A673 (cell line): ENCODE measurements at regions not wholly inside any gene's neighbourhood (a gene's known extent, or its start where the extent isn't known, plus 50 kb on each side); places are given as distances from the start of the nearest gene placed in this dataset.
"Not testable (repeated sequence)": the region's sequence is repeated elsewhere in the genome, so short reads cannot be mapped to it uniquely, and the experiment has no call there.

Source experiments
- BruUV-seq: library from RNA; stranded (reverse); fragments of 400-500 nt; replicated peaks from 2 replicates; lab custom pipeline; 2021; lab: Mats Ljungman, UMichigan
- CTCF ChIA-PET: fragments of 300-600 bp; sonication (Branson Sonifier 250); formaldehyde crosslinking; loops from one replicate; lab custom pipeline; 2022; ENCODE audit warnings: antibody characterized with exemption; lab: Charles Lee
- POLR2A ChIA-PET: fragments of 300-600 bp; sonication (Branson Sonifier 250); formaldehyde crosslinking; loops from one replicate; lab custom pipeline; 2022; ENCODE audit warnings: antibody characterized with exemption; ENCODE audit not compliant: low non-redundant PET; lab: Charles Lee
- DNase-seq: peaks from one replicate; pipeline ENCODE4 v3.0.0-alpha.2; 2015; ENCODE audit warnings: low spot score
- H3K27ac ChIP-seq: fragments of 200-600 bp; sonication (generic); 2 replicates; pipeline ENCODE4 v1.5.1; 2016; ENCODE audit warnings: mixed run types, low read depth, mild to moderate bottlenecking, mixed read lengths, antibody characterized with exemption, low read length; ENCODE audit not compliant: poor library complexity, severe bottlenecking
- H3K27me3 ChIP-seq: fragments of 200-600 bp; sonication (generic); replicated peaks from 2 replicates; pipeline ENCODE4 v1.6.1; 2017; ENCODE audit warnings: mixed run types, low read depth, mild to moderate bottlenecking, mixed read lengths, antibody characterized with exemption, low read length; ENCODE audit not compliant: insufficient read depth, poor library complexity
- H3K36me3 ChIP-seq: fragments of 200-600 bp; sonication (generic); 2 replicates; pipeline ENCODE4 v1.6.1; 2016; ENCODE audit warnings: mixed run types, mild to moderate bottlenecking, mixed read lengths, antibody characterized with exemption, low read length; ENCODE audit not compliant: insufficient read depth, poor library complexity, severe bottlenecking
- H3K4me1 ChIP-seq: fragments of 200-600 bp; sonication (generic); 2 replicates; pipeline ENCODE4 v1.6.1; 2017; ENCODE audit warnings: mixed run types, mild to moderate bottlenecking, mixed read lengths, antibody characterized with exemption, low read length; ENCODE audit not compliant: insufficient read depth, poor library complexity, severe bottlenecking
- H3K4me3 ChIP-seq: fragments of 200-600 bp; sonication (generic); 2 replicates; pipeline ENCODE4 v1.5.1; 2016; ENCODE audit warnings: low read depth, mixed run types, mild to moderate bottlenecking, mixed read lengths, low read length; ENCODE audit not compliant: poor library complexity, severe bottlenecking
- H3K9me3 ChIP-seq: fragments of 200-600 bp; sonication (generic); 2 replicates; pipeline ENCODE4 v1.6.1; 2016; ENCODE audit warnings: mixed run types, low read depth, mild to moderate bottlenecking, mixed read lengths, antibody characterized with exemption, low read length; ENCODE audit not compliant: poor library complexity, severe bottlenecking
- CTCF ChIP-seq: fragments of 300-800, 200-600 bp; sonication (generic); conservative IDR thresholded peaks from 2 replicates; pipeline ENCODE4 v1.5.1; 2017; ENCODE audit warnings: low read depth, mild to moderate bottlenecking, antibody characterized with exemption, low read length, moderate library complexity, mixed read lengths
- EZH2 ChIP-seq: fragments of 200-600 bp; sonication (generic); IDR thresholded peaks from 2 replicates; pipeline ENCODE4 v1.6.1; 2017; ENCODE audit warnings: borderline replicate concordance, low read depth, mild to moderate bottlenecking, mixed read lengths, antibody characterized with exemption, low read length; ENCODE audit not compliant: poor library complexity, severe bottlenecking
- intact Hi-C: fragments of 100-400 bp; cut with micrococcal nuclease; formaldehyde crosslinking; loops from one replicate; pipeline ENCODE4 v1.10.0; 2022; ENCODE audit not compliant: unreplicated experiment

- intact Hi-C loops, result no loop called here
- no peak for DNase-seq
- H3K27ac ChIP-seq, result no peak overlapping the region
- no peaks in the 10 kb centered on the region for H3K4me1 ChIP-seq
- no peaks in the 10 kb centered on the region for H3K36me3 ChIP-seq
- no peaks in the 10 kb centered on the region for H3K9me3 ChIP-seq
- ChIA-PET POLR2A (no interaction called here), CTCF (no interaction called here)
- no peak overlapping the region for H3K4me3 ChIP-seq
- TF ChIP-seq CTCF, result no peak
- TF ChIP-seq EZH2, result no peak
- no TSS peak for BruUV-seq
- H3K27me3 ChIP-seq, result no peaks in the 10 kb centered on the region
These were observed 664.0 kb upstream of the PCDH7 start for GRCh38 chr4:30056016-30056766.

GRCh38 chr4:30068234-30068633, 651.9 kb upstream of the PCDH7 start:
- ChIA-PET CTCF (no interaction called here), POLR2A (no interaction called here)
- Histone ChIP-seq H3K4me3 (no peak overlapping the region), H3K9me3 (no peaks in the 10 kb centered on the region), H3K27me3 (no peaks in the 10 kb centered on the region), H3K27ac (no peak overlapping the region), H3K4me1 (no peaks in the 10 kb centered on the region), H3K36me3 (no peaks in the 10 kb centered on the region)
- peak; percentile 27 for DNase-seq
- TF ChIP-seq EZH2 (no peak), CTCF (no peak)
- no TSS peak for BruUV-seq
- intact Hi-C loops, result no loop called here

DNA sequence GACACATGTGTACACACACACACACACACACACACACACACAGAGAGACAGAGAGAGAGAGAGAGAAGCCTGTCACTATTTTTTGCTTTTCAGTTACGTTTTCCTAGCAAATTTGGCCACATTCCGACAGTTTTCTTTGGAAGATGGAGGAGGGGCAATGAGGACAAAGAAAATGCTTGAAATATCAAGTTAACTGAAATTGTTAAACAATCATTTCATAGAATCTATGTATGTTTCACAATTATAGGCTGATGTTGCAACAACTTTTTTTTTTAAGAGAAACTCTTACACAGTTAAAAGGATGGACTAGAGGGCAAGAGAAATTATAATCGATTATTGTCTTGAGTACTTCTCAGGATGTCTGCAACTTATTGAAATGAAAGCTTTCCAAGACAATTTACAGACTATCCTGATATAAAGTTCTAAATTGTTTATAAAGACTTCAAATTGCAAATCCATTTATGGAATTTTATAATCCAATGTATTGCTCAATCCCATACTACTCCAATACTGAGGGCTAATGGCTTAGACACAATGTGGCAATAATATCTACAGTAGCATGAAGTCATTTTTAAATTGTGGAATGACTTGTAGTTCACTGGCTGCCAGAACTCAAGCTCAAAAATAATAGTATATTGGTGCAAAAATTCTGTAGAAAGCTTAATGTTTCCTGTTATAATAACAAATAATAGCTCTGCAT, 647.0 kb upstream of the PCDH7 start:
- Histone ChIP-seq H3K27ac (no peak overlapping the region), H3K9me3 (no peaks in the 10 kb centered on the region), H3K4me3 (no peak overlapping the region), H3K4me1 (no peaks in the 10 kb centered on the region), H3K27me3 (no peaks in the 10 kb centered on the region), H3K36me3 (no peaks in the 10 kb centered on the region)
- intact Hi-C loops, result no loop called here
- CTCF ChIA-PET, result no interaction called here
- TF ChIP-seq CTCF (no peak), EZH2 (no peak)
- BruUV-seq, result no TSS peak
- peak; percentile 4 for DNase-seq
- POLR2A ChIA-PET, result interaction anchor here (0.6 kb wide), 1 partner anchor 88 kb away, joined by 4 read pairs; no protein-coding TSS in a partner anchor

DNA sequence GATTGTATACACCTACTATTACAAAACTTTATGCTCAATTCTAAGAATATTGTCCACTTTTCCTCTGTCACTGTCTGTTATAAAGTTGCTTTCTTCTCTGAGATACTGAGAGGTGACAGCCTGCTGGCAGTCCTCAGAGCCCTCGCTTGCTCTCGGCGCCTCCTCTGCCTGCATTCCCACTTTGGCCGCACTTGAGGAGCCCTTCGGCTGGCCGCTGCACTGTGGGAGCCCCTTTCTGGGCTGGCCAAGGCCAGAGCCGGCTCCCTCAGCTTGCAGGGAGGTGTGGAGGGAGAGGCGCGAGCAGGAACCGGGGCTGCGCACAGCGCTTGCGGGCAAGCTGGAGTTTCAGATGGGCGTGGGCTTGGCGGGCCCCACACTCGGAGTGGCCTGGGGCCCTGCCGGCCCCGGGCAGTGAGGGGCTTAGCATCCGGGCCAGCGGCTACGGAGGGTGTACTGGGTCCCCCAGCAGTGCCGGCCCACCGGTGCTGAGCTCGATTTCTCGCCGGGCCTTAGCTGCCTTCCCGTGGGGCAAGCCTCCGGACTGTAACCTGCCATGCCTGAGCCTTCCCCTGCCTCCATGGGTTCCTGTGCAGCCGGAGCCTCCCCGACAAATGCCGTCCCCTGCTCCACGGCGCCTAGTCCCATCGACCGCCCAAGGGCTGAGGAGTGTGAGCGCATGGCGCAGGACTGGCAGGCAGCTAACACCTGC, 627.6 kb upstream of the PCDH7 start:
- BruUV-seq, H3K9me3 ChIP-seq, H3K27ac ChIP-seq, CTCF ChIA-PET, intact Hi-C loops, H3K36me3 ChIP-seq, H3K4me1 ChIP-seq, POLR2A ChIA-PET, H3K27me3 ChIP-seq, DNase-seq, H3K4me3 ChIP-seq: not testable (repeated sequence)
